ENCODE measurements at regions not wholly inside any gene's neighbourhood (a gene's known extent, or its start where the extent isn't known, plus 50 kb on each side); places are given as distances from the start of the nearest gene placed in this dataset.

DNA sequence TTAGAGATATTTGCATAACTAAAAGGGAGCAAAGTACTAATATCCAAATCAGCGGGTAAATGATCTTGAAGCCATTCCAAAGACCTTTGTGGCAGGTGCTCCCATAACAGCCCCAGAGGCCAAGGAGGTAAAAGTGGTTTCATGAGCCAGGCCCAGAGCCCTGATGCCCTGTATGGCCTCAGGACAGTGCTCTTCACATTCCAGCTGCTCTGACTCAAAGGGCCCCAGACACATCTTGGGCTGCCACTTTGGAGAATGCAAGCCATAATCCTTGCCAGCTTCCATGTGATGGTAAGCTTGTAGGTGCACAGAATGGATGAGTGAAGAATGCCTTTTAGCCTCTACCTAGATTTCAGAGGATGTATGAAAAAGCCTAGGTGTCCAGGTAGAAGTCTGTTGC is 933.4 kb downstream of the SLC16A7 start:
- Histone ChIP-seq H2AFZ (ENCODE audit: low read length) (no peak overlapping the region), H4K20me1 (ENCODE audit: insufficient read depth, low read length) (no peaks in the 10 kb centered on the region), H3K9me2 (ENCODE audit: insufficient read depth, low read length) (no peaks in the 10 kb centered on the region), H3K9me3 (ENCODE audit: low read length) (no peaks in the 10 kb centered on the region), H3K4me1 (ENCODE audit: insufficient read depth, low read length, poor library complexity, severe bottlenecking) (no peaks in the 10 kb centered on the region), H3K4me2 (ENCODE audit: low read length) (no peak overlapping the region), H3K27ac (ENCODE audit: low read depth, low read length, poor library complexity, severe bottlenecking) (no peak overlapping the region), H3K79me2 (ENCODE audit: insufficient read depth, low read depth, low read length) (no peaks in the 10 kb centered on the region), H3K4me3 (ENCODE audit: low read depth, low read length, poor library complexity, severe bottlenecking) (no peak overlapping the region), H3K36me3 (ENCODE audit: insufficient read depth, low read length) (no peaks in the 10 kb centered on the region)
- TF ChIP-seq EZH2phosphoT487 (IDR thresholded peaks at IDR 0.05; ENCODE audit: borderline replicate concordance, low read depth, low read length): no peak
- no peak for TF ChIP-seq CTCF (conservative IDR thresholded peaks at IDR 0.05; ENCODE audit: low read length)
- ChIA-PET POLR2A (no interaction called here), CTCF (ENCODE audit: unreplicated experiment) (no interaction called here)
- no peak for DNase-seq (ENCODE audit: low spot score)
- no TSS peak for BruUV-seq (replicated peaks)
- intact Hi-C loops (cut with micrococcal nuclease; ENCODE audit: unreplicated experiment): no loop called here

- no peaks in the 10 kb centered on the region for H3K4me1 ChIP-seq (ENCODE audit: insufficient read depth, low read length, poor library complexity, severe bottlenecking)
- H2AFZ ChIP-seq (ENCODE audit: low read length): no peak overlapping the region
- ChIA-PET POLR2A (no interaction called here), CTCF (ENCODE audit: unreplicated experiment) (no interaction called here)
- BruUV-seq (replicated peaks): no TSS peak
- H3K79me2 ChIP-seq (ENCODE audit: insufficient read depth, low read depth, low read length): no peaks in the 10 kb centered on the region
- H3K4me2 ChIP-seq (ENCODE audit: low read length): no peak overlapping the region
- no peaks in the 10 kb centered on the region for H3K36me3 ChIP-seq (ENCODE audit: insufficient read depth, low read length)
- no peaks in the 10 kb centered on the region for H4K20me1 ChIP-seq (ENCODE audit: insufficient read depth, low read length)
- no peak for DNase-seq (ENCODE audit: low spot score)
- no peak overlapping the region for H3K27ac ChIP-seq (ENCODE audit: low read depth, low read length, poor library complexity, severe bottlenecking)
- intact Hi-C loops (cut with micrococcal nuclease; ENCODE audit: unreplicated experiment): no loop called here
- TF ChIP-seq CTCF (conservative IDR thresholded peaks at IDR 0.05; ENCODE audit: low read length) (no peak), EZH2phosphoT487 (IDR thresholded peaks at IDR 0.05; ENCODE audit: borderline replicate concordance, low read depth, low read length) (no peak)
- no peaks in the 10 kb centered on the region for H3K9me2 ChIP-seq (ENCODE audit: insufficient read depth, low read length)
- no peaks in the 10 kb centered on the region for H3K9me3 ChIP-seq (ENCODE audit: low read length)
- no peak overlapping the region for H3K4me3 ChIP-seq (ENCODE audit: low read depth, low read length, poor library complexity, severe bottlenecking)
These were observed 933.9 kb downstream of the SLC16A7 start for GRCh38 chr12:60529723-60530122.

DNA sequence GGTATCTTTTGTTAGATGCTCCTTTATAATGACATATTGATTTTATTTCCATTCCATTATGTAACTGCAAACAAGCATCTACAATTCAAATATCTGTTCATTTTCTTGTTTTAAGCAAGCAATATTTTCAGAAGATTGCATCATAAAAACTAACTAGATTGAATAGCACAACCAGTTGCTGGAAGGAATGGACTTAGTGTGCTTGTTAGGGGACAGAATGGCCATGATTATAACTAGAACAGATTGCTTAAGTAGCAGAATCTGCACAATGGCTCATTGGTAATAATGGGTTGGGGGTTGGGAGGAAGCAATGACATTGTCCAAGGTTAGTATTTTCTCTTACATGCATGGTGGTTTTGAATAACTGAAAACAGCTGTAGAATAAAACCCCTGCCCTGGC is 939.5 kb downstream of the SLC16A7 start:
- Histone ChIP-seq H3K36me3 (ENCODE audit: insufficient read depth, low read length) (no peaks in the 10 kb centered on the region), H3K79me2 (ENCODE audit: insufficient read depth, low read depth, low read length) (no peaks in the 10 kb centered on the region), H3K9me2 (ENCODE audit: insufficient read depth, low read length) (no peaks in the 10 kb centered on the region), H3K4me1 (ENCODE audit: insufficient read depth, low read length, poor library complexity, severe bottlenecking) (no peaks in the 10 kb centered on the region), H2AFZ (ENCODE audit: low read length) (no peak overlapping the region), H3K4me2 (ENCODE audit: low read length) (no peak overlapping the region), H3K27ac (ENCODE audit: low read depth, low read length, poor library complexity, severe bottlenecking) (no peak overlapping the region), H3K9me3 (ENCODE audit: low read length) (no peaks in the 10 kb centered on the region), H4K20me1 (ENCODE audit: insufficient read depth, low read length) (no peaks in the 10 kb centered on the region), H3K4me3 (ENCODE audit: low read depth, low read length, poor library complexity, severe bottlenecking) (no peak overlapping the region)
- BruUV-seq (replicated peaks): no TSS peak
- TF ChIP-seq EZH2phosphoT487 (IDR thresholded peaks at IDR 0.05; ENCODE audit: borderline replicate concordance, low read depth, low read length) (no peak), CTCF (conservative IDR thresholded peaks at IDR 0.05; ENCODE audit: low read length) (no peak)
- no peak for DNase-seq (ENCODE audit: low spot score)
- ChIA-PET POLR2A (no interaction called here), CTCF (ENCODE audit: unreplicated experiment) (no interaction called here)
- intact Hi-C loops (cut with micrococcal nuclease; ENCODE audit: unreplicated experiment): no loop called here

Data from OCI-LY7 (cell line).